HepG2 (cell line): ENCODE measurements at regions not wholly inside any gene's neighbourhood (a gene's known extent, or its start where the extent isn't known, plus 50 kb on each side); places are given as distances from the start of the nearest gene placed in this dataset.

ENCODE experiments used
- ATAC-seq: fragments of 200-7000 bp; cut with Tn5 transposase; 3 replicates; pipeline ENCODE4 v1.9.1; 2020; ENCODE audit warnings: mild to moderate bottlenecking, moderate library complexity
- BruUV-seq: library from RNA; stranded (reverse); fragments of 400-500 nt; replicated peaks from 2 replicates; lab custom pipeline; 2021; lab: Mats Ljungman, UMichigan
- CTCF ChIA-PET: fragments of 300-600 bp; formaldehyde crosslinking; extraction: SDS; loops from one replicate; lab custom pipeline; 2021; ENCODE audit warnings: low total read pairs, inconsistent platforms, low intra/inter-chr PET ratio; lab: Yijun Ruan, JAX
- POLR2A ChIA-PET: fragments of 350-600 bp; sonication (Branson Sonifier 250); formaldehyde crosslinking; loops from one replicate; lab custom pipeline; 2020; ENCODE audit warnings: antibody characterized with exemption, inconsistent platforms; lab: Yijun Ruan, JAX
- DNase-seq: peaks from one replicate; pipeline ENCODE4 v3.0.0-alpha.2; 2015; ENCODE audit warnings: low spot score
- FAIRE-seq: peaks from 3 replicates; lab custom pipeline; 2011; peaks lifted over from hg19 to GRCh38; lab: Jason Lieb, UNC
- H2AFZ ChIP-seq: one replicate; pipeline ENCODE4 v1.6.1; 2011; ENCODE audit warnings: low read length, inconsistent platforms
- H3K27ac ChIP-seq: fragments of 300-600 bp; 3 replicates; pipeline ENCODE4 v1.8.0; 2011; ENCODE audit warnings: mixed run types, mild to moderate bottlenecking, mixed read lengths, low read length, inconsistent platforms; ENCODE audit not compliant: insufficient read depth; ENCODE audit errors: extremely low read length
- H3K27me3 ChIP-seq, 2 experiments: fragments of 200-600 bp in 1 of 2; 2 replicates in 1 of 2; 3 replicates in 1 of 2; pipeline versions ENCODE4 v1.6.0 to v1.8.0; 2011; ENCODE audit warnings: low read length in 2 of 2, mild to moderate bottlenecking in 2 of 2, moderate library complexity in 2 of 2, inconsistent platforms in 1 of 2; ENCODE audit not compliant: insufficient read depth in 2 of 2, control insufficient read depth in 1 of 2
- H3K36me3 ChIP-seq, 2 experiments: fragments of 200-600 bp in 1 of 2; replicated peaks in 1 of 2; 2 replicates in 1 of 2; 3 replicates in 1 of 2; pipeline versions ENCODE4 v1.5.1 to v1.8.0; 2011; ENCODE audit warnings: low read length in 2 of 2, inconsistent platforms in 1 of 2; ENCODE audit not compliant: insufficient read depth in 2 of 2, control insufficient read depth in 1 of 2
- H3K4me1 ChIP-seq: 2 replicates; pipeline ENCODE4 v1.5.1; 2012; ENCODE audit warnings: low read length, inconsistent platforms; ENCODE audit not compliant: insufficient read depth
- H3K4me2 ChIP-seq: 2 replicates; pipeline ENCODE4 v1.6.0; 2011; ENCODE audit warnings: low read depth, low read length, inconsistent platforms
- H3K4me3 ChIP-seq, 3 experiments: fragments of 200-600 bp in 1 of 3; sonication (generic), shearing (Covaris generic) in 1 of 3; replicated peaks in 1 of 3; 2 replicates each; pipeline ENCODE4 v1.5.1; 2011 to 2016; ENCODE audit warnings: low read length in 3 of 3, inconsistent platforms in 2 of 3, low read depth in 2 of 3, mild to moderate bottlenecking in 2 of 3, control low read depth in 1 of 3, mixed read lengths in 1 of 3; ENCODE audit not compliant: insufficient read depth in 1 of 3
- H3K79me2 ChIP-seq: one replicate; pipeline ENCODE4 v1.6.1; 2011; ENCODE audit warnings: low read length, inconsistent platforms; ENCODE audit not compliant: insufficient read depth
- H3K9ac ChIP-seq: 2 replicates; pipeline ENCODE4 v1.6.0; 2011; ENCODE audit warnings: mild to moderate bottlenecking, low read depth, low read length, inconsistent platforms; ENCODE audit not compliant: insufficient read depth
- H3K9me3 ChIP-seq: 2 replicates; pipeline ENCODE4 v1.5.1; 2012; ENCODE audit warnings: mild to moderate bottlenecking, low read length
- H4K20me1 ChIP-seq: 2 replicates; pipeline ENCODE4 v1.6.0; 2011; ENCODE audit warnings: inconsistent platforms, mild to moderate bottlenecking, low read length, moderate library complexity; ENCODE audit not compliant: insufficient read depth
- BORCS8-MEF2B ChIP-seq: sonication (generic); formaldehyde crosslinking; IDR thresholded peaks from 2 replicates; pipeline ENCODE4 v1.8.0; 2022; ENCODE audit warnings: mild to moderate bottlenecking, missing genetic modification reagents
- CHD4 ChIP-seq: fragments of 200-600 bp; sonication (generic); IDR thresholded peaks from 2 replicates; pipeline ENCODE4 v1.7.0; 2017; ENCODE audit warnings: mild to moderate bottlenecking, low read length, borderline replicate concordance
- KDM5B ChIP-seq: sonication (generic); formaldehyde crosslinking; IDR thresholded peaks from 2 replicates; pipeline ENCODE4 v1.4.0; 2020; ENCODE audit warnings: missing genetic modification reagents, mild to moderate bottlenecking, borderline replicate concordance
- KLF16 ChIP-seq, 2 experiments: sonication (generic) in 1 of 2; formaldehyde crosslinking in 1 of 2; IDR thresholded peaks; 2 replicates each; pipeline versions ENCODE4 v1.6.1 to v1.8.0; 2016 to 2023; ENCODE audit warnings: missing genetic modification reagents in 2 of 2, missing compliant biosample characterization in 1 of 2
- MAFG ChIP-seq: sonication (generic); formaldehyde crosslinking; IDR thresholded peaks from 2 replicates; pipeline ENCODE4 v1.5.1; 2020; ENCODE audit warnings: mild to moderate bottlenecking, missing genetic modification reagents
- MTERF4 ChIP-seq: sonication (generic); formaldehyde crosslinking; IDR thresholded peaks from 2 replicates; pipeline ENCODE4 v1.8.0; 2023; ENCODE audit warnings: mild to moderate bottlenecking, missing genetic modification reagents
- MTF2 ChIP-seq: sonication (generic); formaldehyde crosslinking; IDR thresholded peaks from 2 replicates; pipeline ENCODE4 v1.5.0; 2020; ENCODE audit warnings: missing genetic modification reagents, borderline replicate concordance
- SKIL ChIP-seq: sonication (generic); formaldehyde crosslinking; IDR thresholded peaks from 2 replicates; pipeline ENCODE4 v1.8.0; 2022; ENCODE audit warnings: missing genetic modification reagents, mild to moderate bottlenecking, moderate library complexity, borderline replicate concordance
- SPEN ChIP-seq: sonication (generic); formaldehyde crosslinking; IDR thresholded peaks from 2 replicates; pipeline ENCODE4 v1.5.1; 2020; ENCODE audit warnings: low read depth, mild to moderate bottlenecking, missing genetic modification reagents
- TEF ChIP-seq: sonication (generic); formaldehyde crosslinking; IDR thresholded peaks from 2 replicates; pipeline ENCODE4 v1.5.0; 2020; ENCODE audit warnings: missing genetic modification reagents
- ZNF12 ChIP-seq: sonication (generic); formaldehyde crosslinking; IDR thresholded peaks from 2 replicates; pipeline ENCODE4 v1.5.0; 2020; ENCODE audit warnings: missing genetic modification reagents
- ZNF83 ChIP-seq: sonication (generic); formaldehyde crosslinking; IDR thresholded peaks from 2 replicates; pipeline ENCODE4 v1.4.0; 2020; ENCODE audit warnings: missing genetic modification reagents, mild to moderate bottlenecking, borderline replicate concordance
- WGBS: methylation state at CpG from one replicate; pipeline ENCODE4 v1.1.6; 2017; ENCODE audit warnings: low lambda C conversion rate; 5-methylcytosine and 5-hydroxymethylcytosine counted together
- in situ Hi-C: cut with HindIII; loops from 2 replicates; pipeline ENCODE4 v1.10.0; 2017; ENCODE audit warnings: low pct_unique_long_range_greater_than_20kb; ENCODE audit not compliant: extremely low pct_ligation_motif_present
- intact Hi-C: fragments of 100-400 bp; cut with micrococcal nuclease; formaldehyde crosslinking; loops from one replicate; pipeline ENCODE4 v1.10.0; 2022; ENCODE audit not compliant: unreplicated experiment

DNA sequence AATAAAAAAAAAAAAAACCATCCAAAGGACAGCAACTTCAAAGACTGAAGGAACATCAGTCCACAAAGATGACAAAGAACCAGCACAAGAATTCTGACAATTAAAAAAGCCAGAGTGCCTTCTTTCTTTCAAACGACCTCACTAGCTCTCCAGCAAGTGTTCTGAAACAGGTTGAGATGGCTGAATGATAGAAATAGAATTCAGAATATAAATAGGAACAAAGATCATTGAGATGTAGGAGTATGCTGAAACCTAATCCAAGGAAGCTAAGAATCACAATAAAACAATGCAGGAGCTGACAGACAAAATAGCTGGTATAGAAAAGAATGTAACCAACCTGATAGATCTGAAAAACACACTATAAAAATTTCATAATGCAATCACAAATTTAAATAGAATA lies 218.2 kb downstream of the GIPC2 start:
- Histone ChIP-seq H3K36me3 (no peaks in the 10 kb centered on the region), H2AFZ (no peak overlapping the region)
- ATAC-seq = no peak
- POLR2A ChIA-PET = no interaction called here
- TF ChIP-seq ZNF12 (no peak), CHD4 (no peak), KLF16 (CRISPR knock-in tag; IDR thresholded peaks at IDR 0.05) (no peak), MTERF4 (CRISPR knock-in tag) (no peak), SKIL (CRISPR knock-in tag) (no peak), KDM5B (CRISPR knock-in tag) (no peak), SPEN (no peak), MTF2 (CRISPR knock-in tag) (no peak), BORCS8-MEF2B (CRISPR knock-in tag) (no peak), MAFG (CRISPR knock-in tag) (no peak), ZNF83 (CRISPR knock-in tag) (no peak), TEF (CRISPR knock-in tag) (no peak)
- TF ChIP-seq, all 625 proteins: peak for 0
- no peak overlapping the region for H3K4me3 ChIP-seq
- H3K4me1 ChIP-seq = no peaks in the 10 kb centered on the region
- H3K27me3 ChIP-seq = no peaks in the 10 kb centered on the region
- CTCF ChIA-PET = no interaction called here
- H3K9ac ChIP-seq = no peak overlapping the region
- no peak overlapping the region for H3K27ac ChIP-seq
- FAIRE-seq (no peak), DNase-seq (no peak)
- in situ Hi-C loops = no loop called here
- no peaks in the 10 kb centered on the region for H3K9me3 ChIP-seq
- no peak overlapping the region for H3K4me2 ChIP-seq
- intact Hi-C loops = no loop called here
- BruUV-seq = no TSS peak
- 0% methylated on average over 1 of the region's 1 CpG for WGBS
- no peaks in the 10 kb centered on the region for H4K20me1 ChIP-seq
- no peaks in the 10 kb centered on the region for H3K79me2 ChIP-seq
